ENCODE measurements at regions not wholly inside any gene's neighbourhood (a gene's known extent, or its start where the extent isn't known, plus 50 kb on each side); places are given as distances from the start of the nearest gene placed in this dataset.

- Histone ChIP-seq H3K4me1 (replicated peaks in 1 of 2; ENCODE audit: control insufficient read depth in 2 of 2, insufficient read depth in 2 of 2, low read length in 2 of 2) (no peaks in the 10 kb centered on the region), H3K9me3 (replicated peaks; ENCODE audit: control insufficient read depth, insufficient read depth, low read depth, low read length) (no peaks in the 10 kb centered on the region), H3K9ac (ENCODE audit: insufficient read depth in 1 of 2, low read depth in 2 of 2, low read length in 2 of 2) (no peak overlapping the region), H2AFZ (ENCODE audit: low read depth, low read length) (0 out of 2 replicates have a peak overlapping the region, but pooled peaks have one; percentile 4), H3K9me1 (ENCODE audit: control insufficient read depth, insufficient read depth, low read length) (no peaks in the 10 kb centered on the region), H3K36me3 (ENCODE audit: control insufficient read depth, insufficient read depth, low read length) (no peaks in the 10 kb centered on the region), H3K4me3 (no peak overlapping the region), H3K27me3 (ENCODE audit: control insufficient read depth in 2 of 2, insufficient read depth in 2 of 2, low read length in 2 of 2) (no peaks in the 10 kb centered on the region), H3K27ac (ENCODE audit: extremely low read depth, low read depth, low read length) (no peak overlapping the region), H4K20me1 (replicated peaks; ENCODE audit: control insufficient read depth, insufficient read depth, low read length) (no peaks in the 10 kb centered on the region), H3K4me2 (ENCODE audit: insufficient read depth, low read length) (no peak overlapping the region), H3K79me2 (ENCODE audit: control insufficient read depth, insufficient read depth, low read length) (no peaks in the 10 kb centered on the region)
- POLR2A ChIA-PET, result interaction anchor here (0.5 kb wide), 1 partner anchor 60 kb away, joined by 3 read pairs; no protein-coding TSS in a partner anchor
- WGBS (ENCODE audit: insufficient coverage, low coverage, missing lambda C conversion rate), result 6% methylated on average over 9 of the region's 9 CpGs
- FAIRE-seq (peak; percentile 81), DNase-seq (ENCODE audit: extremely low read depth in 1 of 4, low spot score in 3 of 4) (peak; percentile 60 to 70 (median 64)), ATAC-seq (peak; percentile 94)
- intact Hi-C loops (cut with micrococcal nuclease) (no loop called here), in situ Hi-C loops (cut with MboI) (no loop called here)
- CTCF ChIA-PET (ENCODE audit: low intra/inter-chr PET ratio), result interaction anchor here (0.5 to 0.6 kb wide), 2 partner anchors 753 to 1217 kb away, joined by 3 read pairs; no protein-coding TSS in a partner anchor
- TF ChIP-seq, protein P1, sequence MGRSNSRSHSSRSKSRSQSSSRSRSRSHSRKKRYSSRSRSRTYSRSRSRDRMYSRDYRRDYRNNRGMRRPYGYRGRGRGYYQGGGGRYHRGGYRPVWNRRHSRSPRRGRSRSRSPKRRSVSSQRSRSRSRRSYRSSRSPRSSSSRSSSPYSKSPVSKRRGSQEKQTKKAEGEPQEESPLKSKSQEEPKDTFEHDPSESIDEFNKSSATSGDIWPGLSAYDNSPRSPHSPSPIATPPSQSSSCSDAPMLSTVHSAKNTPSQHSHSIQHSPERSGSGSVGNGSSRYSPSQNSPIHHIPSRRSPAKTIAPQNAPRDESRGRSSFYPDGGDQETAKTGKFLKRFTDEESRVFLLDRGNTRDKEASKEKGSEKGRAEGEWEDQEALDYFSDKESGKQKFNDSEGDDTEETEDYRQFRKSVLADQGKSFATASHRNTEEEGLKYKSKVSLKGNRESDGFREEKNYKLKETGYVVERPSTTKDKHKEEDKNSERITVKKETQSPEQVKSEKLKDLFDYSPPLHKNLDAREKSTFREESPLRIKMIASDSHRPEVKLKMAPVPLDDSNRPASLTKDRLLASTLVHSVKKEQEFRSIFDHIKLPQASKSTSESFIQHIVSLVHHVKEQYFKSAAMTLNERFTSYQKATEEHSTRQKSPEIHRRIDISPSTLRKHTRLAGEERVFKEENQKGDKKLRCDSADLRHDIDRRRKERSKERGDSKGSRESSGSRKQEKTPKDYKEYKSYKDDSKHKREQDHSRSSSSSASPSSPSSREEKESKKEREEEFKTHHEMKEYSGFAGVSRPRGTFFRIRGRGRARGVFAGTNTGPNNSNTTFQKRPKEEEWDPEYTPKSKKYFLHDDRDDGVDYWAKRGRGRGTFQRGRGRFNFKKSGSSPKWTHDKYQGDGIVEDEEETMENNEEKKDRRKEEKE (IDR thresholded peaks at IDR 0.05; ENCODE audit: borderline replicate concordance in 1 of 2, control insufficient read depth in 1 of 2, low read depth in 2 of 2, low read length in 1 of 2), result no peak
- 0 out of 2 replicates have a peak, but pooled peaks have one; percentile 58 for TF ChIP-seq KLF16 (IDR thresholded peaks at IDR 0.05)
- no peak for TF ChIP-seq ZNF431 (CRISPR knock-in tag; IDR thresholded peaks at IDR 0.05)
- no peak for TF ChIP-seq CHCHD3 (CRISPR knock-in tag; IDR thresholded peaks at IDR 0.05)
- peak in 1 of 2 experiments; percentile 34; a peak in 1 of 4 replicates for TF ChIP-seq RAD21 (CRISPR knock-in tag; conservative IDR thresholded peaks at IDR 0.05 in 1 of 2, IDR thresholded peaks at IDR 0.05 in 1 of 2)
- TF ChIP-seq CTCF (IDR thresholded peaks at IDR 0.05 in 2 of 3, conservative IDR thresholded peaks at IDR 0.05 in 1 of 3; ENCODE audit: insufficient read depth in 2 of 3, low read depth in 1 of 3, low read length in 3 of 3), result peak; percentile 73 to 91 (median 80)
- BruUV-seq (replicated peaks), result no TSS peak
Measured at GRCh38 chr6:133817460-133818047, 71.4 kb upstream of the TCF21 start.

Measured in K562 (cell line).